Endothelial cell (in vitro differentiated cells): ENCODE measurements at regions not wholly inside any gene's neighbourhood (a gene's known extent, or its start where the extent isn't known, plus 50 kb on each side); places are given as distances from the start of the nearest gene placed in this dataset.

Experiments used
- DNase-seq: peaks from one replicate; pipeline ENCODE4 v3.0.0; 2021; ENCODE audit warnings: low spot score
- H3K27ac Mint-ChIP-seq: one replicate; pipeline ENCODE4 v1.8.0; 2021; ENCODE audit warnings: mixed read lengths, inconsistent platforms; ENCODE audit not compliant: unreplicated experiment
- H3K27me3 Mint-ChIP-seq: one replicate; pipeline ENCODE4 v1.8.0; 2021; ENCODE audit warnings: mild to moderate bottlenecking, moderate library complexity, mixed read lengths, inconsistent platforms; ENCODE audit not compliant: unreplicated experiment
- H3K36me3 Mint-ChIP-seq: one replicate; pipeline ENCODE4 v1.8.0; 2021; ENCODE audit warnings: mild to moderate bottlenecking, low read depth, mixed read lengths, inconsistent platforms; ENCODE audit not compliant: unreplicated experiment
- H3K4me1 Mint-ChIP-seq: one replicate; pipeline ENCODE4 v1.8.0; 2021; ENCODE audit warnings: mild to moderate bottlenecking, mixed read lengths, inconsistent platforms; ENCODE audit not compliant: unreplicated experiment
- H3K4me3 Mint-ChIP-seq: one replicate; pipeline ENCODE4 v1.8.0; 2021; ENCODE audit warnings: mild to moderate bottlenecking, mixed read lengths, inconsistent platforms; ENCODE audit not compliant: unreplicated experiment
- H3K9me3 Mint-ChIP-seq: one replicate; pipeline ENCODE4 v1.8.0; 2021; ENCODE audit warnings: mixed read lengths, inconsistent platforms; ENCODE audit not compliant: unreplicated experiment
- CTCF ChIP-seq: fragments of 200-600 bp; sonication (generic); IDR thresholded peaks from one replicate; pipeline ENCODE4 v1.5.0; 2021; ENCODE audit warnings: antibody characterized with exemption; ENCODE audit not compliant: unreplicated experiment

DNA sequence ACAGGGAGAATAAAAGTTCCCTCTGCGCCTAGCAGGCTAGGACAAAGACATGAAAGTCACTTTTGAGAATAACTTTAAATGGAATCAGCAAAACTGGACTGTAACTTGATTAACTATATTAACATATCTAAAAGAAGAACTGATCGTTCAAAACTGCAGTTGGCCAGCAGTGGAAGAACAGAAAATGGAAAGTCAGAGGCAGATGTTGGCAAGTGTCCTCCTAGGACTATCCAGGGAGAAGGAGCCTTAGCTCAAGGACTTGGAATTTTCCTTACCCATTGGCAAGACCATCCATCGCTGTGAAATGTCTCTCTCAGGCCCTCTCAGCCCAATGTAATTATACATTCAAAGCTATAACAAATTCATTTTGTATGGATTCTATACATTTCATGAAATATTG is 419.7 kb downstream of the ATP23 start:
- no peak overlapping the region for H3K27ac Mint-ChIP-seq
- H3K4me1 Mint-ChIP-seq = no peaks in the 10 kb centered on the region

GRCh38 chr12:58363971-58364370 is 422.6 kb downstream of the ATP23 start:
- no peak for DNase-seq
- Mint-ChIP-seq H3K27me3 (no peaks in the 10 kb centered on the region), H3K36me3 (no peaks in the 10 kb centered on the region), H3K4me3 (no peak overlapping the region), H3K9me3 (no peaks in the 10 kb centered on the region), H3K4me1 (no peaks in the 10 kb centered on the region), H3K27ac (no peak overlapping the region)
- TF ChIP-seq CTCF = no peak

More for the DNA sequence above, 419.7 kb downstream of the ATP23 start:
- Mint-ChIP-seq H3K9me3 (no peaks in the 10 kb centered on the region), H3K36me3 (no peaks in the 10 kb centered on the region), H3K27me3 (peaks cover under 1% of the 10 kb centered on the region), H3K4me3 (no peak overlapping the region)
- DNase-seq = no peak
- TF ChIP-seq CTCF = no peak

- no peaks in the 10 kb centered on the region for H3K27me3 Mint-ChIP-seq
- DNase-seq = no peak
- H3K36me3 Mint-ChIP-seq = no peaks in the 10 kb centered on the region
- no peaks in the 10 kb centered on the region for H3K4me1 Mint-ChIP-seq
- no peaks in the 10 kb centered on the region for H3K9me3 Mint-ChIP-seq
- no peak overlapping the region for H3K4me3 Mint-ChIP-seq
- H3K27ac Mint-ChIP-seq = no peak overlapping the region
- TF ChIP-seq CTCF = no peak
These were observed 423.2 kb downstream of the ATP23 start for GRCh38 chr12:58364389-58365086.

- no peaks in the 10 kb centered on the region for H3K27me3 Mint-ChIP-seq
- no peak overlapping the region for H3K4me3 Mint-ChIP-seq
- H3K36me3 Mint-ChIP-seq = no peaks in the 10 kb centered on the region
- no peak for DNase-seq
- H3K4me1 Mint-ChIP-seq = no peaks in the 10 kb centered on the region
- no peak for TF ChIP-seq CTCF
- H3K27ac Mint-ChIP-seq = no peak overlapping the region
- no peaks in the 10 kb centered on the region for H3K9me3 Mint-ChIP-seq
These were observed 423.7 kb downstream of the ATP23 start for GRCh38 chr12:58365087-58365390.

GRCh38 chr12:58367041-58367440 is 425.7 kb downstream of the ATP23 start:
- Mint-ChIP-seq H3K27ac (no peak overlapping the region), H3K36me3 (no peaks in the 10 kb centered on the region), H3K27me3 (no peaks in the 10 kb centered on the region), H3K4me1 (no peaks in the 10 kb centered on the region), H3K9me3 (no peaks in the 10 kb centered on the region), H3K4me3 (no peak overlapping the region)
- DNase-seq = no peak
- no peak for TF ChIP-seq CTCF
